ENCODE measurements at regions not wholly inside any gene's neighbourhood (a gene's known extent, or its start where the extent isn't known, plus 50 kb on each side); places are given as distances from the start of the nearest gene placed in this dataset.

DNA sequence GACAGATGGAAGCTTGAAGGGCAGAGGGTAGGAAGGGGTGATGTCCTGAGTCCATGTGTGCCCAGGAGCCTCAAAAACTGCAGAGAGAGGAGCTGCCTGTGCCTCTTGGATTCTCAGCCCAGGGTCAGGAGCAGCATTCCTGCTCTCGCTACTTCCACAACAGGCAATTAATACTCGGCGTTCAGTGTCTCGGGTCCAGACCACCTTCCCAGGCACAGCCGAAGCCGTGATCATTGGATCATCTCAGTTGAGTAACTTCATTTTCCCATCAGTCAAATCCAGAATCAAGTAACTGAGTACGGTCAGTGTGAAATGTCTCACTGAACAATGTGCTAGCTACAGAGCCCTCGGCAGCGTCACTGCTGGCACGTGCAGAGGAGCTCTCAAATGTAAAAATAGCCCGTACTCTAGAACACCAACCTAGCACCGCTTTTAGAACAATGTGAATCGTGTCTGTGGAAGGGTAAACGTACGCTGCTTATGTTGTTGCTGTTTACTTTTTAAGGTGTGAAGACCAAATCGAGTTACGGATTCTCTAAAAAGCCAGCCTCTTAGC is 63.5 kb upstream of the IRX4 start:
- no peaks in the 10 kb centered on the region for H3K4me1 ChIP-seq (ENCODE audit: insufficient read depth)
- H3K27ac ChIP-seq: no peak overlapping the region
- WGBS, 3 donors: 84 to 90% (median 89%) methylated on average over 17 of the region's 17 CpGs
- DNase-seq: no peak
- intact Hi-C loops (cut with DNase I): no loop called here
- no peaks in the 10 kb centered on the region for H3K36me3 ChIP-seq
- no peaks in the 10 kb centered on the region for H3K9me3 ChIP-seq
- TF ChIP-seq EP300 (IDR thresholded peaks at IDR 0.05) (no peak), POLR2A (IDR thresholded peaks at IDR 0.05) (no peak)
- no peak overlapping the region for H3K4me3 ChIP-seq
- no peaks in the 10 kb centered on the region for H3K27me3 ChIP-seq

GRCh38 chr5:1945606-1946005 is 62.9 kb upstream of the IRX4 start:
- Histone ChIP-seq H3K4me1 (ENCODE audit: insufficient read depth) (no peaks in the 10 kb centered on the region), H3K4me3 (no peak overlapping the region), H3K9me3 (no peaks in the 10 kb centered on the region), H3K27me3 (no peaks in the 10 kb centered on the region), H3K27ac (no peak overlapping the region), H3K36me3 (no peaks in the 10 kb centered on the region)
- intact Hi-C loops (cut with DNase I): no loop called here
- TF ChIP-seq POLR2A (IDR thresholded peaks at IDR 0.05): no peak
- no peak for TF ChIP-seq EP300 (IDR thresholded peaks at IDR 0.05)
- TF ChIP-seq CTCF (IDR thresholded peaks at IDR 0.05): no peak
- DNase-seq: no peak
- 76 to 79% (median 77%) methylated on average over 13 of the region's 13 CpGs for WGBS, 3 donors

GRCh38 chr5:1944408-1944807 is 61.7 kb upstream of the IRX4 start:
- TF ChIP-seq CTCF (IDR thresholded peaks at IDR 0.05): no peak
- WGBS, 3 donors: 79 to 90% (median 90%) methylated on average over 10 of the region's 10 CpGs
- no peak for DNase-seq

GRCh38 chr5:1943481-1943880 is 60.8 kb upstream of the IRX4 start:
- H3K27ac ChIP-seq: no peak overlapping the region
- H3K4me3 ChIP-seq: no peak overlapping the region
- TF ChIP-seq POLR2A (IDR thresholded peaks at IDR 0.05): no peak
- no peak for TF ChIP-seq EP300 (IDR thresholded peaks at IDR 0.05)
- TF ChIP-seq CTCF (IDR thresholded peaks at IDR 0.05): no peak
- H3K27me3 ChIP-seq: no peaks in the 10 kb centered on the region
- H3K4me1 ChIP-seq (ENCODE audit: insufficient read depth): no peaks in the 10 kb centered on the region
- H3K9me3 ChIP-seq: no peaks in the 10 kb centered on the region
- WGBS, 3 donors: 69 to 84% (median 81%) methylated on average over 11 of the region's 11 CpGs
- no peak for DNase-seq
- intact Hi-C loops (cut with DNase I): no loop called here
- no peaks in the 10 kb centered on the region for H3K36me3 ChIP-seq

More at GRCh38 chr5:1944408-1944807, 61.7 kb upstream of the IRX4 start:
- Histone ChIP-seq H3K27me3 (no peaks in the 10 kb centered on the region), H3K27ac (no peak overlapping the region), H3K9me3 (no peaks in the 10 kb centered on the region), H3K4me3 (no peak overlapping the region), H3K4me1 (ENCODE audit: insufficient read depth) (no peaks in the 10 kb centered on the region), H3K36me3 (no peaks in the 10 kb centered on the region)
- intact Hi-C loops (cut with DNase I): no loop called here

DNA sequence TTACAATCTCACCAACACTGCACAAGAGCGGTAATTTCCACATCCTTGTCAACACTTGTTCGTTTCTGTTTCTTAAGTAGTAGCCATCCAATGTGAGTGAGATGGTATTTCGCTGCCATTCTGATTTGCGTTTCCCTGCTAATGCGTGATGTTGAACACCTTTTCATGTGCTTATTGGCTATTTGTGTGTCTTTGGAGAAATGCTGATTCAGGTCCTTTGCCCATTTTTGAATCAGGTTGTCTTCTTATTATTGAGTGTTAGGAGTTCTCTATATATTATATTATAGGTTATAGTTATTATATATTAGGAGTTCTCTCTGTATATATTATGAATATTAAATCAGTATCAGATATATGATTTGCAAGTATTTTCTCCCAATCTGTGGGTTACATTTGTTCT is 59.9 kb upstream of the IRX4 start:
- H3K4me3 ChIP-seq: no peak overlapping the region
- H3K27ac ChIP-seq: no peak overlapping the region
- no peaks in the 10 kb centered on the region for H3K4me1 ChIP-seq (ENCODE audit: insufficient read depth)
- no peaks in the 10 kb centered on the region for H3K27me3 ChIP-seq
- intact Hi-C loops (cut with DNase I): no loop called here
- 84 to 97% (median 96%) methylated on average over 5 of the region's 5 CpGs for WGBS, 3 donors
- H3K36me3 ChIP-seq: no peaks in the 10 kb centered on the region
- H3K9me3 ChIP-seq: no peaks in the 10 kb centered on the region
- no peak for DNase-seq
- TF ChIP-seq EP300 (IDR thresholded peaks at IDR 0.05) (no peak), CTCF (IDR thresholded peaks at IDR 0.05) (no peak), POLR2A (IDR thresholded peaks at IDR 0.05) (no peak)

All from ovary (tissue), 7 donors.